Heart left ventricle (tissue), 13 donors: ENCODE measurements at regions not wholly inside any gene's neighbourhood (a gene's known extent, or its start where the extent isn't known, plus 50 kb on each side); places are given as distances from the start of the nearest gene placed in this dataset.

Source experiments
- CTCF ChIP-seq, 12 donors: fragments of 200-600 bp; sonication (generic) in 4 of 12; IDR thresholded peaks; one replicate each; pipeline versions ENCODE4 v1.5.0 to v1.8.0; 2018 to 2022; ENCODE audit warnings: antibody characterized with exemption in 12 of 12, mild to moderate bottlenecking in 5 of 12
- POLR2A ChIP-seq, 2 donors: fragments of 450-650 bp; IDR thresholded peaks; one replicate each; pipeline ENCODE4 v1.6.1; 2017; ENCODE audit warnings: antibody characterized with exemption in 2 of 2, mild to moderate bottlenecking in 2 of 2, moderate library complexity in 2 of 2
- donor health status: ischemic (EF 13 %, LVEDD 7.1; RV severe dilation, severe dysfunction).
- donor health status: DM: no; HTN: yes; CAD: no.
- donor health status: DM: no; HTN: no; CAD: no.
- donor health status: ischemic (EF 25% LVEDD 6.9; RV normal size, moderate dysfunction).
- donor health status: ischemic (EF 25% LVEDD 5.7; RV mildly dilated, moderate dysfunction).
- donor health status: ischemic (EF 35%, LVEDD 5.7; RV mildly dilated, moderate dysfunction).
- donor health status: nonischemic (EF 11% LVEDD 7.7; RV severe dilation, severe dysfunction).
- donor health status: DM: yes; HTN: yes; CAD: no.
- donor health status: PGD.
- donor health status: ischemic (EF 29% LVEDD 5.4; RV normal size, mild dysfunction).
- donor health status: nonischemic (EF 23%, LVEDD 6.1; RV moderate dilation, normal function).

DNA sequence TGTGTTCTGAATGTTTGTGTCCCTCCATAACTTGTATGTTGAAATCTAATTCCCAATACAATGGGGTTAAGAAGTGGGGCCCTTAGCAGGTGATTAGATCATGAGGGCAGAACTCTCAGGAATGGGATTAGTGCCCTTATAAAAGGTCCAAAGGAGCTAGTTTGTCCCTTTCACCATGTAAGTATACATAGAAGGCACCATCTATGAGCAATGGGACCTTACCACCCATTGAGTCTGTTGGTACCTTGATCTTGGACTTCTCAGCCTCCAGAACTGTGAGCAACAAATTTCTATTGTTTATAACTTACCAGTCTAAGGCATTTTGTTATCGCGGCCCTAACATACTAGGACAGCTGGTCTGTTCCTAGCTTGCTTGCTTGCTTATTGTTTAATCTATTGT, 106.3 kb downstream of the MYCN start:
- TF ChIP-seq CTCF (IDR thresholded peaks at IDR 0.05), result no peak
- TF ChIP-seq POLR2A (IDR thresholded peaks at IDR 0.05), result no peak
